ENCODE measurements at regions not wholly inside any gene's neighbourhood (a gene's known extent, or its start where the extent isn't known, plus 50 kb on each side); places are given as distances from the start of the nearest gene placed in this dataset.

- no peak for DNase-seq (ENCODE audit: low read depth)
Measured at GRCh38 chr2:6290217-6291015, 575.3 kb downstream of the CMPK2 start.

GRCh38 chr2:6294791-6295190 lies 570.9 kb downstream of the CMPK2 start:
- no peak for DNase-seq (ENCODE audit: low read depth)

- DNase-seq (ENCODE audit: low read depth) = no peak
Measured at GRCh38 chr2:6297238-6297637, 568.5 kb downstream of the CMPK2 start.

GRCh38 chr2:6301426-6301825 lies 564.3 kb downstream of the CMPK2 start:
- DNase-seq (ENCODE audit: low read depth) = no peak

GRCh38 chr2:6308986-6309385 lies 556.7 kb downstream of the CMPK2 start:
- no peak for DNase-seq (ENCODE audit: low read depth)

- no peak for DNase-seq (ENCODE audit: low read depth)
Measured at GRCh38 chr2:6309415-6310255, 556.1 kb downstream of the CMPK2 start.

GRCh38 chr2:6310256-6311215 lies 555.2 kb downstream of the CMPK2 start:
- DNase-seq (ENCODE audit: low read depth) = no peak

GRCh38 chr2:6312367-6312766 lies 553.3 kb downstream of the CMPK2 start:
- DNase-seq (ENCODE audit: low read depth) = no peak

GRCh38 chr2:6314218-6314960 lies 551.3 kb downstream of the CMPK2 start:
- DNase-seq (ENCODE audit: low read depth) = no peak

GRCh38 chr2:6325616-6326015 lies 540.1 kb downstream of the CMPK2 start:
- no peak for DNase-seq (ENCODE audit: low read depth)

GRCh38 chr2:6326958-6327357 lies 538.7 kb downstream of the CMPK2 start:
- no peak for DNase-seq (ENCODE audit: low read depth)

GRCh38 chr2:6336752-6337471 lies 528.8 kb downstream of the CMPK2 start:
- no peak for DNase-seq (ENCODE audit: low read depth)

- no peak for DNase-seq (ENCODE audit: low read depth)
Measured at GRCh38 chr2:6337472-6337820, 528.3 kb downstream of the CMPK2 start.

- no peak for DNase-seq (ENCODE audit: low read depth)
Measured at GRCh38 chr2:6341588-6342129, 524.0 kb downstream of the CMPK2 start.

GRCh38 chr2:6342273-6342920 lies 523.3 kb downstream of the CMPK2 start:
- DNase-seq (ENCODE audit: low read depth) = no peak

- DNase-seq (ENCODE audit: low read depth) = no peak
Measured at GRCh38 chr2:6343076-6343475, 522.6 kb downstream of the CMPK2 start.

GRCh38 chr2:6352247-6352646 lies 513.5 kb downstream of the CMPK2 start:
- DNase-seq (ENCODE audit: low read depth) = no peak

GRCh38 chr2:6352906-6353515 lies 512.7 kb downstream of the CMPK2 start:
- no peak for DNase-seq (ENCODE audit: low read depth)

- no peak for DNase-seq (ENCODE audit: low read depth)
Measured at GRCh38 chr2:6353669-6354068, 512.0 kb downstream of the CMPK2 start.

GRCh38 chr2:6354546-6354945 lies 511.2 kb downstream of the CMPK2 start:
- no peak for DNase-seq (ENCODE audit: low read depth)
